ENCODE measurements at regions not wholly inside any gene's neighbourhood (a gene's known extent, or its start where the extent isn't known, plus 50 kb on each side); places are given as distances from the start of the nearest gene placed in this dataset.

DNA sequence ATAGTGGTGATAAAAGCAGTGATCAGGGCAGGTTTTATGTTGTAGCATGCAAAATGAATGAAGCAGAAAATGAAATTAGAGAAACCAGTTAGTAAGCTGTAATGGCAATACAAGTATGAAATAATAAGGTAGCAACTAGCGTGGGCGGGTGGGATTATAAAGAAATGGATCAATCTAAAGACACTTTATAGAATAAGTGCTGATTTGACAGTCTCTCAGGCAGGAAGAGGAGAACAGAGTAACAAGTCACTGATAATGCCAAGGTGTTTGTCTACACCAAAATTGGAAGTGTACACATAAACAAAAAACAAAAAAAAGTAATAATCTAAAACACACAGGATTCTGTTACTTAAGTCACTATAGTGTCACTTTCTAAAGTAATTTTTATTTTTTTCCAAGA lies 51.0 kb upstream of the PCBP1 start:
- no peak for DNase-seq

- DNase-seq = no peak
Observed at GRCh38 chr2:70035344-70035844, 51.9 kb upstream of the PCBP1 start.

GRCh38 chr2:70030724-70031420 lies 56.4 kb upstream of the PCBP1 start:
- DNase-seq = no peak

GRCh38 chr2:70029814-70030409 lies 57.4 kb upstream of the PCBP1 start:
- DNase-seq = no peak

GRCh38 chr2:70024284-70024683 lies 62.9 kb upstream of the ASPRV1 start:
- DNase-seq = peak; percentile 38 to 39

DNA sequence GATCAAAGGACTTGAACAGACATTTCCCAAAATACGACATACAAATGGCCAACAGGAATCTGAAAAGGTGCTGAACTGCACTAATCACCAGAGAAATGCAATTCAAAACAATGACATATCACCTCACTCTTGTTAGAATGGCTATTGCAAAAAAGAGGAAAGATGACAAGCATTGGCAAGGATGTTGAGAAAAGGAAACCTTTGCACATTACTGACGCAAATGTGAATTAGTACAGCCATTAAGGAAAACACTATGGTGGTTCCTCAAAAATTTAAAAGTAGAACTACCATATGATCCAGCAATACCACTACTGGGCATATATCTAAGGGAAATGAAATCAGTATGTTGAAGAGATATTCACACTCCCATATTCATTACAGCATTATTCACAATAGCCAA lies 57.7 kb upstream of the ASPRV1 start:
- DNase-seq = no peak

GRCh38 chr2:70017962-70018361 lies 56.5 kb upstream of the ASPRV1 start:
- DNase-seq = no peak

- no peak for DNase-seq
Observed at GRCh38 chr2:70014959-70015358, 53.5 kb upstream of the ASPRV1 start.

GRCh38 chr2:70012887-70013286 lies 51.5 kb upstream of the ASPRV1 start:
- no peak for DNase-seq

DNA sequence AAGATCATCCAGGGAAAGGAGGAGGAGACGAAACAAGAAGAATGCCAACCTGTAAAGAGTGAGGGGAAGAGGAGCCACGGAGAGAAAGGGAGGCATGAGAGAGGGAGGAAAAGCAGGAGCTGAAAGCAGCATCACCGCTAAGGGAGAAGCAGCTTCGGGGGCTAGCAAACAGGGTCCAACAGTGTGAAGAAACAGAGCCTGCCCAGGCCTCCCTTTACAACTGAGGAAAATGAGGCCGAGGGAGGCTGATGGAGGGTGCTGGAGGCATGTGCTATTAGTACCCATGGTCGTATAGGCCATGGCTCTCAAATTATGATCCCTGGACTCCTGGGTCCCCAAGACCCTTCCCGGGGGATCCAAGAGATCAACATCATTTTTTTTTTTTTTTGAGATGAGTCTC lies 50.4 kb upstream of the ASPRV1 start:
- no peak for DNase-seq

GRCh38 chr2:70011335-70011734 lies 49.9 kb upstream of the ASPRV1 start:
- no peak for DNase-seq

Data from Kasumi-1 (cell line).